ENCODE measurements at regions not wholly inside any gene's neighbourhood (a gene's known extent, or its start where the extent isn't known, plus 50 kb on each side); places are given as distances from the start of the nearest gene placed in this dataset.

GRCh38 chr15:36026627-36027283 lies 480.8 kb upstream of the DPH6 start:
- TF ChIP-seq EZH2 (IDR thresholded peaks at IDR 0.05; ENCODE audit: borderline replicate concordance, low read depth, low read length, severe bottlenecking) (no peak), CTCF (IDR thresholded peaks at IDR 0.05; ENCODE audit: borderline replicate concordance, extremely low read depth, low read length, poor library complexity, severe bottlenecking) (no peak)

Measured in DND-41 (cell line).